ENCODE measurements at regions not wholly inside any gene's neighbourhood (a gene's known extent, or its start where the extent isn't known, plus 50 kb on each side); places are given as distances from the start of the nearest gene placed in this dataset.

GRCh38 chr16:80105160-80105559 is 435.6 kb upstream of the DYNLRB2 start:
- intact Hi-C loops (cut with DNase I; ENCODE audit: low total_unique reads), result no loop called here
- no peak for DNase-seq
- Histone ChIP-seq H3K4me1 (no peaks in the 10 kb centered on the region), H3K27ac (no peak overlapping the region), H3K27me3 (no peaks in the 10 kb centered on the region), H3K36me3 (no peaks in the 10 kb centered on the region), H3K9me3 (peaks cover 0 to 5% (median 0%) of the 10 kb centered on the region in 3 donors), H3K4me3 (no peak overlapping the region)
- TF ChIP-seq CTCF (IDR thresholded peaks at IDR 0.05), result no peak

- DNase-seq, result no peak
- no peaks in the 10 kb centered on the region for H3K4me1 ChIP-seq
- no peaks in the 10 kb centered on the region for H3K27me3 ChIP-seq
- H3K4me3 ChIP-seq, result no peak overlapping the region
- H3K27ac ChIP-seq, result no peak overlapping the region
- intact Hi-C loops (cut with DNase I; ENCODE audit: low total_unique reads), result no loop called here
- no peak for TF ChIP-seq CTCF (IDR thresholded peaks at IDR 0.05)
- H3K9me3 ChIP-seq, result peaks cover 0 to 5% (median 0%) of the 10 kb centered on the region in 3 donors
- H3K36me3 ChIP-seq, result no peaks in the 10 kb centered on the region
Observed at GRCh38 chr16:80104401-80104800, 436.4 kb upstream of the DYNLRB2 start.

- no peak overlapping the region for H3K4me3 ChIP-seq
- H3K36me3 ChIP-seq, result no peaks in the 10 kb centered on the region
- DNase-seq, result no peak
- TF ChIP-seq CTCF (IDR thresholded peaks at IDR 0.05), result no peak
- intact Hi-C loops (cut with DNase I; ENCODE audit: low total_unique reads), result no loop called here
- H3K27ac ChIP-seq, result no peak overlapping the region
- peaks cover 0 to 5% (median 0%) of the 10 kb centered on the region in 3 donors for H3K9me3 ChIP-seq
- H3K4me1 ChIP-seq, result no peaks in the 10 kb centered on the region
- no peaks in the 10 kb centered on the region for H3K27me3 ChIP-seq
Observed at GRCh38 chr16:80103463-80103862, 437.3 kb upstream of the DYNLRB2 start.

GRCh38 chr16:80100846-80101451 is 439.8 kb upstream of the DYNLRB2 start:
- intact Hi-C loops (cut with DNase I; ENCODE audit: low total_unique reads), result no loop called here
- TF ChIP-seq CTCF (IDR thresholded peaks at IDR 0.05), result no peak
- H3K4me1 ChIP-seq, result no peaks in the 10 kb centered on the region
- peaks cover 0 to 13% (median 9%) of the 10 kb centered on the region in 3 donors for H3K9me3 ChIP-seq
- H3K36me3 ChIP-seq, result no peaks in the 10 kb centered on the region
- no peaks in the 10 kb centered on the region for H3K27me3 ChIP-seq
- no peak overlapping the region for H3K4me3 ChIP-seq
- no peak for DNase-seq
- no peak overlapping the region for H3K27ac ChIP-seq

GRCh38 chr16:80100186-80100585 is 440.6 kb upstream of the DYNLRB2 start:
- Histone ChIP-seq H3K4me1 (no peaks in the 10 kb centered on the region), H3K36me3 (no peaks in the 10 kb centered on the region), H3K4me3 (no peak overlapping the region), H3K9me3 (peaks cover 0 to 13% (median 9%) of the 10 kb centered on the region in 3 donors), H3K27me3 (no peaks in the 10 kb centered on the region), H3K27ac (no peak overlapping the region)
- intact Hi-C loops (cut with DNase I; ENCODE audit: low total_unique reads), result no loop called here
- no peak for DNase-seq
- TF ChIP-seq CTCF (IDR thresholded peaks at IDR 0.05), result no peak

- Histone ChIP-seq H3K36me3 (no peaks in the 10 kb centered on the region), H3K27me3 (no peaks in the 10 kb centered on the region), H3K4me1 (no peaks in the 10 kb centered on the region), H3K9me3 (peaks cover 0 to 13% (median 9%) of the 10 kb centered on the region in 3 donors), H3K27ac (no peak overlapping the region), H3K4me3 (no peak overlapping the region)
- no peak for DNase-seq
- TF ChIP-seq CTCF (IDR thresholded peaks at IDR 0.05), result no peak
- intact Hi-C loops (cut with DNase I; ENCODE audit: low total_unique reads), result no loop called here
Observed at GRCh38 chr16:80097098-80097497, 443.7 kb upstream of the DYNLRB2 start.
